HEK293 (cell line): ENCODE measurements at regions not wholly inside any gene's neighbourhood (a gene's known extent, or its start where the extent isn't known, plus 50 kb on each side); places are given as distances from the start of the nearest gene placed in this dataset.

Source experiments
- CTCF ChIA-PET: fragments of 350-600 bp; formaldehyde crosslinking; extraction: SDS; loops from one replicate; lab custom pipeline; 2021; ENCODE audit warnings: antibody characterized with exemption; lab: Yijun Ruan, JAX
- POLR2A ChIA-PET: fragments of 300-600 bp; formaldehyde crosslinking; extraction: SDS; loops from one replicate; lab custom pipeline; 2020; ENCODE audit warnings: antibody characterized with exemption, inconsistent platforms; lab: Yijun Ruan, JAX
- H3K27ac ChIP-seq: fragments of 200-500 bp; sonication (Bioruptor generic); 2 replicates; pipeline ENCODE4 v1.5.1; 2014; ENCODE audit warnings: low read depth, low read length, control low read depth, inconsistent platforms; ENCODE audit errors: extremely low read depth
- H3K36me3 ChIP-seq, 2 experiments: fragments of 200-500 bp in 1 of 2; sonication (Bioruptor generic) in 1 of 2; 1 replicate in 1 of 2; 2 replicates in 1 of 2; pipeline ENCODE4 v1.5.1; 2014 to 2017; ENCODE audit warnings: inconsistent platforms in 2 of 2, low read length in 2 of 2; ENCODE audit not compliant: control insufficient read depth in 2 of 2, insufficient read depth in 1 of 2
- H3K4me1 ChIP-seq: fragments of 200-500 bp; sonication (Bioruptor generic); 2 replicates; pipeline ENCODE4 v1.5.1; 2014; ENCODE audit warnings: mild to moderate bottlenecking, low read length, inconsistent platforms; ENCODE audit not compliant: control insufficient read depth, insufficient read depth
- H3K4me3 ChIP-seq: 2 replicates; pipeline ENCODE4 v1.5.1; 2011; ENCODE audit warnings: low read depth, mild to moderate bottlenecking, control low read depth, low read length, moderate library complexity
- H3K9me3 ChIP-seq: fragments of 200-500 bp; sonication (Bioruptor generic); 2 replicates; pipeline ENCODE4 v1.5.1; 2014; ENCODE audit warnings: low read depth, low read length, inconsistent platforms; ENCODE audit not compliant: control insufficient read depth, insufficient read depth
- EGR2 ChIP-seq: fragments of 450-650 bp; formaldehyde crosslinking; IDR thresholded peaks from 2 replicates; pipeline ENCODE4 v1.5.1; 2016; ENCODE audit warnings: low read depth, missing biosample characterization, missing genetic modification characterization
- MZF1 ChIP-seq: fragments of 450-650 bp; formaldehyde crosslinking; IDR thresholded peaks from 2 replicates; pipeline ENCODE4 v1.5.1; 2017; ENCODE audit warnings: missing biosample characterization, missing genetic modification characterization, borderline replicate concordance
- YY1 ChIP-seq: fragments of 450-650 bp; formaldehyde crosslinking; IDR thresholded peaks from 2 replicates; pipeline ENCODE4 v1.5.1; 2018; ENCODE audit warnings: missing biosample characterization, missing genetic modification characterization
- ZNF184 ChIP-seq: fragments of 450-650 bp; IDR thresholded peaks from 2 replicates; pipeline ENCODE4 v1.5.1; 2018; ENCODE audit warnings: missing biosample characterization, mild to moderate bottlenecking, missing genetic modification characterization
- ZNF19 ChIP-seq: fragments of 450-650 bp; formaldehyde crosslinking; IDR thresholded peaks from 2 replicates; pipeline ENCODE4; 2016; ENCODE audit warnings: missing biosample characterization, missing genetic modification characterization, low read depth
- ZNF292 ChIP-seq: fragments of 450-650 bp; formaldehyde crosslinking; IDR thresholded peaks from 2 replicates; pipeline ENCODE4 v1.5.1; 2016; ENCODE audit warnings: low read depth, missing biosample characterization, missing genetic modification characterization, borderline replicate concordance
- ZNF350 ChIP-seq: fragments of 450-650 bp; formaldehyde crosslinking; IDR thresholded peaks from 2 replicates; pipeline ENCODE4 v1.5.0; 2017; ENCODE audit warnings: missing biosample characterization, mild to moderate bottlenecking, missing genetic modification characterization
- ZNF433 ChIP-seq: fragments of 450-650 bp; formaldehyde crosslinking; IDR thresholded peaks from 2 replicates; pipeline ENCODE4 v1.5.1; 2016; ENCODE audit warnings: missing biosample characterization, missing genetic modification characterization, low read depth
- ZNF473 ChIP-seq: fragments of 450-650 bp; formaldehyde crosslinking; IDR thresholded peaks from 2 replicates; pipeline ENCODE4 v1.5.1; 2017; ENCODE audit warnings: missing biosample characterization, missing genetic modification characterization
- ZNF529 ChIP-seq: fragments of 450-650 bp; formaldehyde crosslinking; IDR thresholded peaks from 2 replicates; pipeline ENCODE4 v1.5.1; 2017; ENCODE audit warnings: missing genetic modification characterization, missing biosample characterization; ENCODE audit not compliant: insufficient replicate concordance
- ZNF544 ChIP-seq: fragments of 450-650 bp; formaldehyde crosslinking; IDR thresholded peaks from 2 replicates; pipeline ENCODE4 v1.5.0; 2017; ENCODE audit warnings: missing biosample characterization, missing genetic modification characterization
- ZNF548 ChIP-seq: fragments of 450-650 bp; formaldehyde crosslinking; IDR thresholded peaks from 2 replicates; pipeline ENCODE4 v1.5.1; 2016; ENCODE audit warnings: missing biosample characterization, missing genetic modification characterization
- ZNF558 ChIP-seq: fragments of 450-650 bp; formaldehyde crosslinking; IDR thresholded peaks from 2 replicates; pipeline ENCODE4 v1.5.1; 2016; ENCODE audit warnings: missing biosample characterization, missing genetic modification characterization
- ZNF629 ChIP-seq: fragments of 450-650 bp; formaldehyde crosslinking; IDR thresholded peaks from 2 replicates; pipeline ENCODE4 v1.5.1; 2017; ENCODE audit warnings: missing biosample characterization, missing genetic modification characterization
- ZNF654 ChIP-seq: fragments of 450-650 bp; formaldehyde crosslinking; IDR thresholded peaks from 2 replicates; pipeline ENCODE4 v1.5.1; 2016; ENCODE audit warnings: low read depth, missing biosample characterization, missing genetic modification characterization
- ZNF658 ChIP-seq: fragments of 450-650 bp; formaldehyde crosslinking; IDR thresholded peaks from 2 replicates; pipeline ENCODE4; 2016; ENCODE audit warnings: missing biosample characterization, missing genetic modification characterization
- ZNF664 ChIP-seq: fragments of 450-650 bp; formaldehyde crosslinking; IDR thresholded peaks from 2 replicates; pipeline ENCODE4 v1.5.1; 2016; ENCODE audit warnings: missing biosample characterization, missing genetic modification characterization
- ZNF670 ChIP-seq: fragments of 450-650 bp; formaldehyde crosslinking; IDR thresholded peaks from 2 replicates; pipeline ENCODE4 v1.5.1; 2016; ENCODE audit warnings: missing biosample characterization, missing genetic modification characterization, low read depth
- ZNF707 ChIP-seq: fragments of 450-650 bp; formaldehyde crosslinking; IDR thresholded peaks from 2 replicates; pipeline ENCODE4 v1.5.1; 2016; ENCODE audit warnings: missing biosample characterization, missing genetic modification characterization
- ZNF792 ChIP-seq: fragments of 450-650 bp; formaldehyde crosslinking; IDR thresholded peaks from 2 replicates; pipeline ENCODE4 v1.5.1; 2016; ENCODE audit warnings: missing biosample characterization, missing genetic modification characterization
- ZNF830 ChIP-seq: fragments of 450-650 bp; IDR thresholded peaks from 2 replicates; pipeline ENCODE4 v1.5.0; 2018; ENCODE audit warnings: missing biosample characterization, missing genetic modification characterization, low read depth, mild to moderate bottlenecking, moderate library complexity
- ZNF837 ChIP-seq: fragments of 450-650 bp; formaldehyde crosslinking; IDR thresholded peaks from 2 replicates; pipeline ENCODE4 v1.5.1; 2016; ENCODE audit warnings: missing biosample characterization, missing genetic modification characterization
- TF ChIP-seq, protein P1 (sequence below): fragments of 450-650 bp; formaldehyde crosslinking; IDR thresholded peaks from 2 replicates; pipeline ENCODE4 v1.5.1; 2016; ENCODE audit warnings: missing biosample characterization, missing genetic modification characterization, low read depth
- TF ChIP-seq, protein P2 (sequence below): fragments of 450-650 bp; formaldehyde crosslinking; IDR thresholded peaks from 2 replicates; pipeline ENCODE4 v1.5.1; 2016; ENCODE audit warnings: missing biosample characterization, missing genetic modification characterization

DNA sequence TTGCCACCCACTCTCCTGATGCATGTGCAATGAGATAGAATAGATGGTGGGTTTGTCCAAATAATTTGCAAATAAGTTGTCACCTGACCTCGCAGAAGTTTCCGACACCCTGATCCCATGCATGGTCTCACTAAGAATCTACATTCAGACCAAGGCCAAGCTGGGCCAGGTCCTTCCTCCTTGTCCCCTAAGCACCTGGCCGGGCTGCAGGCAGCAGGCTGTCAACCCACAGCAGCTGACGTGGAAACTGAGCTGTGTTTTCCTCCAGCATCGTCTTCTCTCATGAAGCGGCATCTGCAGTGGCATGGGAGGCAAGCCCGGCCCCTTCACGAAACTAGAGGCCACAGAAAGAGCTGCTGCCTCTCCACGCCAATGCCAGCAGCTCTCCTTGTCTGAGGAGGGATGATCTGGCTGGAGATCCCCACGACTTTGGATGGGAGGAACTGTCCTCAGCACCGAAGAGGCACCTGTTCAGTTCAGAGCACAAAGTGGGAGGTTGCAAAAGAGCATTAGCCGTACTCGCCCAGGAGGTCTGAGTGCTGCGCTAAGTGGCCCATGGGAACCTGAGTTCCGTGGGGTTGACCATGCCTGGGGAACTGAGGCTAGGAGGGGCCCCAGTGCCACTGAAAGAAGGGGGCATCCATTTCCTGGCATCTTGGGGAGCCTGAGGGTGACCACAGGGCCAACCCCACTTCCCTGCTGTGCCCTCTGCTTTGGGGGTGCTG lies 110.5 kb upstream of the INSIG1 start (continued):
- TF ChIP-seq ZNF654 (tag by site-specific recombination) = no peak

DNA sequence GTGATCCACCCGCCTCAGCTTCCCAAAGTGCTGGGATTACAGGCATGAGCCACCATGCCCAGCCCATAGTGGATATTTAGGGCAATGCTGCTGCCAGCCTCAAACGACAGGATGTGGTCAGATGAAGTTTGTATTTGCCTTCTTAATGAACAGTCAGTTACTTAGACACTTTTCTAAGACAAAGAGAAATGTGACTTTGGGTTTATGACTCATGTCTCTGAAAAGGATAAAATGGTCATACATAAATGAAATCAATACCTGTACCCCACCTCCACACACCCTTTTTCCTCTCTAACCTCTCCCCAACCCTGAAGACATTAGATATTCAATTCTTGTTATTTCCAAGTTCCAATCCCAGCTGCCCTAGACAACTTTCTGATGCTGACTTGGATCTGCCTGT lies 109.3 kb upstream of the INSIG1 start:
- no peak for TF ChIP-seq ZNF707 (tag by site-specific recombination)
- no peak for TF ChIP-seq YY1 (tag by site-specific recombination)
- TF ChIP-seq, all 188 proteins: peak for 0
- POLR2A ChIA-PET = no interaction called here
- Histone ChIP-seq H3K4me3 (no peak overlapping the region), H3K4me1 (no peaks in the 10 kb centered on the region), H3K27ac (no peak overlapping the region), H3K9me3 (no peaks in the 10 kb centered on the region), H3K36me3 (no peaks in the 10 kb centered on the region)
- CTCF ChIA-PET = interaction anchor here (1.2 to 3.4 kb wide), 3 partner anchors 97 to 168 kb away, joined by 3 to 19 read pairs (median 4); no protein-coding TSS in a partner anchor

DNA sequence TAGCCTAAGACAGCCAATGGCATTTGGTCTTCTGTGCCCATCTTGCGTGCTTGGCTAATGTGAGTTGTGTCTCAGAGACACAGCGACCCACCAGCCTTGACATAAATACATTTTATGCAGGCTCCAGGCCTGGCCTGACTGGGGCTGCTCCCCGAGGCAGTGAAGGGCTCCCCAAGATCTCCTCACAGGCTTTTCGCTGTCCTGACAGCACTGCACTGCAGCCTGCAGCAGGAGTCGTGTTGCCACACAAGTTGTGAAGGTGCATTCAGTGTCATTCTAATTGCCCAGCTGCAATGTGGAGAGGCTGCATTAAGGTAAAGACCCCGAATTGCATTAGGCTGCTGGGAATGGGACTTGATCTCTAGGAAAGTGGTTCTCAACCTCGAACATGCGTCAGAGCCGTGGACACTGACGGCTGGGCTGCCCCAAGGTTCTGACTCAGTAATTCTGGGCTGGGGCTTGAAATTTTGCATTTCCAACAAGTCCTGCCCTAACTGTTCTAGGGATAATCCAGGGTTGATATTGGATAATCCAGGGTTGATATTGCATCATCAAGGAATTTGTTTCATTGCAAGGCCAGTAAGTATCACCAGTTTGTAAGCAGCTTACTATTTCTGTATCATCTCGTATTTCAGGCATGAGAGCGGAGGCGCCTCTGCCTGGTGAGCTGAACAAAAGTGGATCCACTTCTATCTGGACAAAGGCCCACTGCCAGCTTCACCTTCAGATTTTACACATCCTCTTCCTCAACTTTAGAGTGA lies 108.7 kb upstream of the INSIG1 start:
- Histone ChIP-seq H3K27ac (no peak overlapping the region), H3K36me3 (no peaks in the 10 kb centered on the region)
- POLR2A ChIA-PET = interaction anchor here (2.4 kb wide), 1 partner anchor 108 kb away, joined by 11 read pairs; the partner anchor contains the start of gene INSIG1
- no peak for TF ChIP-seq ZNF292 (tag by site-specific recombination)
- TF ChIP-seq ZNF350 (tag by site-specific recombination) = no peak
- no peak for TF ChIP-seq MZF1
- TF ChIP-seq ZNF548 (tag by site-specific recombination) = no peak
- TF ChIP-seq ZNF558 (tag by site-specific recombination) = no peak
- TF ChIP-seq ZNF529 (tag by site-specific recombination) = no peak
- TF ChIP-seq ZNF544 (tag by site-specific recombination) = no peak
- TF ChIP-seq ZNF629 (tag by site-specific recombination) = no peak
- TF ChIP-seq ZNF184 (tag by site-specific recombination) = no peak
- no peak for TF ChIP-seq ZNF473 (tag by site-specific recombination)
- TF ChIP-seq, all 188 proteins: peak for 0
- CTCF ChIA-PET = interaction anchor here (1.0 to 3.4 kb wide), 9 partner anchors 63 to 275 kb away, joined by 3 to 19 read pairs (median 4); no protein-coding TSS in a partner anchor
- Histone ChIP-seq H3K4me3 (no peak overlapping the region), H3K9me3 (no peaks in the 10 kb centered on the region), H3K4me1 (no peaks in the 10 kb centered on the region)

DNA sequence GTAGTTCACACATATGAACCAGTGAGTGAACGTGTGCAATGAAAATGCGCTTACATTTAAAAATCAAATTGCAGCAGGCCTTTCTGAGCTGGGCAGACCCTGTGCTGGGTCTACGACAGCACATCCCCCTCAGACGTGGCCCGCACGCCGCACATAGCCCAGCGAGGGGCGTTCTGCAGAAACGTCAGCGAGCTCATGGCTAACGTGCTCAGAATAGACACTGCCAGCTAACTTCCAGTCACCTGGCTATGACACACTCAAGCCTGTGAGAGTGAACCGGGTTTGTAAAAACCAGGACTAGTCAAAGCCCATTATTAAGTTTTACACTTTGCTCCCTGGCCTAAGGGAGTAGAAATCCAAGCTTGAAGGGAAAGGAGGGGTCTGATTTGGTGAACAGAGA lies 108.1 kb upstream of the INSIG1 start:
- ChIA-PET CTCF (interaction anchor here (0.6 to 3.4 kb wide), 10 partner anchors 62 to 275 kb away, joined by 3 to 19 read pairs (median 5); no protein-coding TSS in a partner anchor), POLR2A (interaction anchor here (2.4 kb wide), 1 partner anchor 108 kb away, joined by 11 read pairs; the partner anchor contains the start of gene INSIG1)
- Histone ChIP-seq H3K4me3 (no peak overlapping the region), H3K4me1 (no peaks in the 10 kb centered on the region), H3K9me3 (no peaks in the 10 kb centered on the region), H3K27ac (no peak overlapping the region), H3K36me3 (no peaks in the 10 kb centered on the region)
- no peak for TF ChIP-seq ZNF792 (tag by site-specific recombination)
- TF ChIP-seq EGR2 (tag by site-specific recombination) = no peak
- TF ChIP-seq ZNF544 (tag by site-specific recombination) = no peak
- TF ChIP-seq ZNF658 (tag by site-specific recombination) = no peak
- no peak for TF ChIP-seq ZNF664 (tag by site-specific recombination)
- TF ChIP-seq, protein P1, sequence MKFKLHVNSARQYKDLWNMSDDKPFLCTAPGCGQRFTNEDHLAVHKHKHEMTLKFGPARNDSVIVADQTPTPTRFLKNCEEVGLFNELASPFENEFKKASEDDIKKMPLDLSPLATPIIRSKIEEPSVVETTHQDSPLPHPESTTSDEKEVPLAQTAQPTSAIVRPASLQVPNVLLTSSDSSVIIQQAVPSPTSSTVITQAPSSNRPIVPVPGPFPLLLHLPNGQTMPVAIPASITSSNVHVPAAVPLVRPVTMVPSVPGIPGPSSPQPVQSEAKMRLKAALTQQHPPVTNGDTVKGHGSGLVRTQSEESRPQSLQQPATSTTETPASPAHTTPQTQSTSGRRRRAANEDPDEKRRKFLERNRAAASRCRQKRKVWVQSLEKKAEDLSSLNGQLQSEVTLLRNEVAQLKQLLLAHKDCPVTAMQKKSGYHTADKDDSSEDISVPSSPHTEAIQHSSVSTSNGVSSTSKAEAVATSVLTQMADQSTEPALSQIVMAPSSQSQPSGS (tag by site-specific recombination) = no peak
- TF ChIP-seq ZNF837 (tag by site-specific recombination) = no peak
- no peak for TF ChIP-seq ZNF670 (tag by site-specific recombination)
- TF ChIP-seq ZNF433 (tag by site-specific recombination) = no peak
- no peak for TF ChIP-seq ZNF830
- no peak for TF ChIP-seq ZNF19 (tag by site-specific recombination)
- TF ChIP-seq, protein P2, sequence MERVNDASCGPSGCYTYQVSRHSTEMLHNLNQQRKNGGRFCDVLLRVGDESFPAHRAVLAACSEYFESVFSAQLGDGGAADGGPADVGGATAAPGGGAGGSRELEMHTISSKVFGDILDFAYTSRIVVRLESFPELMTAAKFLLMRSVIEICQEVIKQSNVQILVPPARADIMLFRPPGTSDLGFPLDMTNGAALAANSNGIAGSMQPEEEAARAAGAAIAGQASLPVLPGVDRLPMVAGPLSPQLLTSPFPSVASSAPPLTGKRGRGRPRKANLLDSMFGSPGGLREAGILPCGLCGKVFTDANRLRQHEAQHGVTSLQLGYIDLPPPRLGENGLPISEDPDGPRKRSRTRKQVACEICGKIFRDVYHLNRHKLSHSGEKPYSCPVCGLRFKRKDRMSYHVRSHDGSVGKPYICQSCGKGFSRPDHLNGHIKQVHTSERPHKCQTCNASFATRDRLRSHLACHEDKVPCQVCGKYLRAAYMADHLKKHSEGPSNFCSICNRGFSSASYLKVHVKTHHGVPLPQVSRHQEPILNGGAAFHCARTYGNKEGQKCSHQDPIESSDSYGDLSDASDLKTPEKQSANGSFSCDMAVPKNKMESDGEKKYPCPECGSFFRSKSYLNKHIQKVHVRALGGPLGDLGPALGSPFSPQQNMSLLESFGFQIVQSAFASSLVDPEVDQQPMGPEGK = no peak
